Femur (tissue), 1 donor: ENCODE measurements at regions not wholly inside any gene's neighbourhood (a gene's known extent, or its start where the extent isn't known, plus 50 kb on each side); places are given as distances from the start of the nearest gene placed in this dataset.
"Not testable (repeated sequence)": the region's sequence is repeated elsewhere in the genome, so short reads cannot be mapped to it uniquely, and the experiment has no call there.

ENCODE experiments used
- DNase-seq: peaks from one replicate; pipeline ENCODE4 v3.0.0-alpha.2; 2017

- no peak for DNase-seq
Observed at GRCh38 chr3:101950985-101951733, 101.8 kb downstream of the NFKBIZ start.

DNA sequence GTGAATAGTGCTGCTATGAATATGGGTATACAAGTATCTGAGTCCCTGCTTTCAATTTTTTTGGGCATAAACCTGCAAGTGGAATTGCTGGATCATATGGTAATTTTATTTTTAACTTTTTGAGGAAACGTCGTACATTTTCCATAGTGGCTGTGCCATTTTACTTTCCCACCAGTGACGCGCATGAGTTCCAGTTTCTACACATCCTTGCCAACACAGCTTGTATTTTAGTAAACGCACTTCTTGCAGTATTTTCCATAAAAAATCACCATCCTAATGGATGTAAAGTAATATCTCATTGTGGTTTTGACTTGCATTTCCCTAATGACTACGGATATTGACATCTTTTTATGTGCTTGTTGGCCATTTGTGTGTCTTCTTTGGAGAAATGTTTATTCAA is 105.0 kb downstream of the NFKBIZ start:
- peak; percentile 39 for DNase-seq

GRCh38 chr3:101954936-101955335 is 105.6 kb downstream of the NFKBIZ start:
- DNase-seq, result no peak

- DNase-seq, result no peak
Observed at GRCh38 chr3:101962055-101962454, 112.7 kb downstream of the NFKBIZ start.

DNA sequence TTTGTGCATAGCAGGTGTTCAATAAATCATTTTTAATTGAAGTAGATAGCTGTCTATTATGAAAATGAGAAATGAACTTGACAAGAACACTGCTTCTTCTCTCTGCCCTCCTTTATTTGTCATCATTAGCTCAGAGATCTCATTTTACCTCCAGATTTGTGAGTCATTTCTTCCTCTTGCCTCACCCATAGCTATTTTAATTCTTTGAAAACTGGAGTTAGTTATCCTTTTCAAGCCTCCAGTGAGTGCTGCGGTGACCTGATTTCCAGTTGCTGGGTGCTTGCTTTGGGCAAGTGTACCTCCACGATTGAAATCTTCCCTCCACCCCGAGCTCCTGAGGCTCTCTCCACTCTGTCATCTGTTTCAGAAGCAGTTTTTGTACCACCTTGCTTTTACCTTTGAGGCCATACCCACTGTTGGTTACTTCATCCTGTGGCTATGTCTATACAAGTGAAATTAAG is 114.6 kb downstream of the NFKBIZ start:
- DNase-seq, result no peak

DNA sequence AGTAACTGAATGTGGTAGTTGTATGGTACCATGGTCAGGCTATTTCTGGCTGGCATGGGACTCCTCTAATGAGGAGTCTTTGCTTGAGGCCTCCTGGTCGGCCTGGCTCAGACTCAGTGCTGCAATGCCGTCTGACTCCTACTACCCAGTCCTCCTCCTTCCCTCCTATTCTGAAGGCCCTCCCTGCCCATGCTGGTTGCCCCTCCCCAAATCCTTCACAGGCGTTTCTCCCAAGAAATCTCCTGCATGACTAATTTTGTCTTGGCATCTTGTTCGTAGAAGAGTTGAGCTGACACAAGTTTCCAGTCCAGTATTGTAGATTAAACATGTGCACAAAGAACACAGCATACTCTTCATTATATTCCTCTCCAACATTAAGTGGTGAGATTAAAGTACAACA is 115.5 kb downstream of the NFKBIZ start:
- no peak for DNase-seq

GRCh38 chr3:101966226-101966625 is 116.9 kb downstream of the NFKBIZ start:
- no peak for DNase-seq

DNA sequence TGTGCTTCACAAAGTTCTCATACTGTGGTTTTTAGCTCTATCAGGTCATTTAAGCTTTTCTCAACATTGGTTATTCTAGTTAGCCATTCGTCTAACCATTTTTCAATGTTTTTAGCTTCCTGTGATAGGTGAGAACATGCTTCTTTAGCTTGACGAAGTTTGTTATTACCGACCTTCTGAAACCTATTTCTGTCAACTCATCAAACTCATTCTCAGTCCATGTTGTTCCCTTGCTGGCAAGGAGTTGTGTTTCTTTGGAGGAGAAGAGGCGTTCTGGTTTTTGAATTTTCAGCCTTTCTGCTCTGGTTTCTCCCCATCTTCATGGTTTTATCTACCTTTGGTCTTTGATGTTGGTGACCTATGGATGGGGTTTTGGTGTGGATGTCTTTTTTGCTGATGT is 120.9 kb downstream of the NFKBIZ start:
- no peak for DNase-seq

DNA sequence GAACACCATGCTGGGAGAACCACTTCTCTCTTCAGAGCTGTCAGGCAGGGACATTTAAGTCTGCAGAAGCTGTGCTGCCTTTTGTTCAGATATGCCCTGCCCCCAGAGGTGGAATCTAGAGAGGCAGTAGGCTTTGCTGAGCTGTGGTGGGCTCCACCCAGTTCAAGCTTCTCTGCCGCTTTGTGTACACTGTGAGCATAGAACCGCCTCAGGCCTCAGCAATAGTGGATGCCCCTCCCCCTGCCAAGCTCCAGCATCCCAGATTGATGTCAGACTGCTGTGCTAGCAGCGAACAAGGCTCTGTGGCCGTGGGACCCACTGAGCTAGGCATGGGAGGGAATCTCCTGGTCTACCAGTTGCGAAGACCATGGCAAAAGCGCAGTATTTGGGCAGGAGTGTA is 121.6 kb downstream of the NFKBIZ start:
- no peak for DNase-seq

GRCh38 chr3:101972430-101973162 is 123.3 kb downstream of the NFKBIZ start:
- DNase-seq, result no peak

DNA sequence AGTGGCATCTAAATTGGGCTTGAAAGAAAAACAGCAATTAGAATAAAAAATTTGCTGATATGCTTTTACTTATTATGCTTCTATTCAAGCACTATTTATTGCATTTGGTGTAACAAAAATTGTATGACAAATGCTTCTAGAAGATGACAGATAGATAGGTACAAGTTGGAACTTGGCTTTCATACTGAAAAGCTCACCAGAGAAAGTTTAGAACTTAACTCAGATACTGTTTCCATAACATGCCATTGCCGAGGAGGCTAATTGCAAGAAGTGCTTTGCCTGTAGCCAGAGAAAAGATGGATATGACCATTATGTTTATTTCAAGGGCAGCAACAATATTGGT is 123.8 kb downstream of the NFKBIZ start:
- DNase-seq, result no peak

DNA sequence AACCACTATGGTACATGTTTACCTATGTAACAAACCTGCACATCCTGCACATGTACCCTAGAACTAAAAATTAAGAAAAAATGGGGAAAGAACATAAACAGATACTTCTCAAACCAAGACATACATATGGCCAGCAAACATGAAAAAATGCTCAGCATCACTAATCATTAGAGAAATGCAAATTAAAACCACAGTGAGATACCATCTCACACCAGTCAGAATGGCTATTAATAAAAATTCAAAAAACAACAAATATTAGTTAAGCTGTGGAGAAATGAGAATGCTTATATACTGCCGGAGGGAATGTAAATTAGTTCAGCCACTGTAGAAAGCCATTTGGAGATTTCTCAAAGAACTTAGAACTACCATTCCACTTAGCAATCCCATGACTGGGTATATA is 126.1 kb downstream of the NFKBIZ start:
- not testable (repeated sequence) for DNase-seq

DNA sequence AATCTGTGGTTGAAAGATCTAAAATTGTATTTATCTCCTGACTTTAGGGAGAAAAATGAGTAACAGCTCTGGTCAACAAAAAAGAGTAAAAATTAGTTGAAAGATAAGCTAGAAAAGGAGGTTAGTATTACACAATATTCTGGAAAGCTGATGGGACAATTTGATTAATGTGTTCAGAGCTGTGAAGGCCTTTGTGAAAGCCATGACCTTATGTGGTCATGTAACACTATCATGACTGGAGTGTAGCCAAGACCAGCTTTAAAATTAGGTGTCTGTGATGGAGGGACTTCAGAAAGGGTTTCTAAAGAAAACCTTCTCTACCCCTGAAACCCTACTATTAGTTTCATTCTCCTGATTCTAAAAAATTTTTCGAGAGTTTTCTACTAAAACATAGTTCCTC is 127.2 kb downstream of the NFKBIZ start:
- DNase-seq, result no peak

GRCh38 chr3:101978348-101978747 is 129.0 kb downstream of the NFKBIZ start:
- DNase-seq, result no peak

DNA sequence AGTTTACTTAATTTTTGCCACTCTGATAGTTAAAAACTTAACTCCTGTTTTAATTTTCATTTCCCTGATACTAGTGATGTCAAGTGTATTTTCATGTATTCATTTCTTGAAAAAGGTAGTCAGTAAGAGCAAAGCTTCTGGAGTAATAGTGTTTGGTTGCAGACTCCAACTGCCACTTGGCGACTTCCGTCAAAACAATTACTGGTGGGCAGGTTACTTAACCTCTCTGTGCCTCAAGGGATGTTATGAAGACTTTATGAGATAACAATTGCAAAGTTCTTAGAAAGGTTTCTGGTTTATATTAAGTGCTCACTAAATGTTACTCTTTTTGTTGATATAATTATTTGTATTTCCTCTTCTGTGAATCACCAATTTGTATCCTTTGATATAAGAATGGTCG is 129.7 kb downstream of the NFKBIZ start:
- no peak for DNase-seq

DNA sequence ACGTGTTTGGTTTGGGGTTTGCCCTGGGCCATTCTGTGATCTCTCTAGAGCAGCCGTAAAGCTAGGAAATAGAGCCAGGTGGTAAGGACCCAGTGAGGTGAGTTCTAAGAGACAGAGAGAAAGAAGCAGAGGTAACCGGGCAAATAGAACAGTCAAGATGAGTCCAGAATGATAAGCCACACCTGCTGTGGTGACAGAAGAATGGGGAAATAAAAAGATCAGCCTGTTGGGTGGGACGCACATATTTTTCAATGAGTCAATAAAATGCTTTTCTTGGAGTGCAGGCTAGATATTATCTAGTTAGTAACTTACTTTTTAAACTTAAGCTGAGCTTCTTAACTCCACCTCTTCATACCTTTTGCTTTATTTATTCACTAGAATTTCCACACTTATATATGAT is 135.0 kb downstream of the NFKBIZ start:
- DNase-seq, result no peak

- no peak for DNase-seq
Observed at GRCh38 chr3:101988596-101988995, 139.3 kb downstream of the NFKBIZ start.

DNA sequence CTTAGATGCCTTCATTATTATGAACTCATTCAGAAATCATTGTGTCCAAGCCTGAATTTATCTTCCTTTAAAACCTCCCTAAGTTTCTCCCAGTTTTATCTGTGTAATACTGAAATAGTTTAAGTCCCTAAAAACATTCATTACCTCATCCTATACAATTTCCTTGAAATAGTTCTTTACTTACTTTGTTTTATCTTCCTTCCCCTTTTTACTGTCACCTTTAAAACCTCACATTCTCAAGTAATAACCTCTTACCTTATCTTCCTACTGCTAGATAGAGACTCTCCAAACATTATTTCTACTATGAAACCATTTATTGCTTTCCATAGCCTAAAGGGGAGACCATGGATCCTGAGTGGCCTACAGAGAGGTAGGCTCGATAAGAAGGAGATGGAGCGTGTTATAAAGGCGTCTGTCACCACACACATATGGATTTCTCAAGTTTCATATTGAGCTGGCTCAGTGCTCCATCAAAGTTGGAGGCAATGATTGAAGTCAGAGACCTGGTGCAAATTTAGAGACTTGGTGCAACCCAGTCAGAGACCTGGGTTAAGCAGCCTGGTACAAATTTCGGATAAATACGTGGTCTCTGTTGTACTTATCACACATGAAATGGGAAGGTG is 140.4 kb downstream of the NFKBIZ start:
- DNase-seq, result no peak

DNA sequence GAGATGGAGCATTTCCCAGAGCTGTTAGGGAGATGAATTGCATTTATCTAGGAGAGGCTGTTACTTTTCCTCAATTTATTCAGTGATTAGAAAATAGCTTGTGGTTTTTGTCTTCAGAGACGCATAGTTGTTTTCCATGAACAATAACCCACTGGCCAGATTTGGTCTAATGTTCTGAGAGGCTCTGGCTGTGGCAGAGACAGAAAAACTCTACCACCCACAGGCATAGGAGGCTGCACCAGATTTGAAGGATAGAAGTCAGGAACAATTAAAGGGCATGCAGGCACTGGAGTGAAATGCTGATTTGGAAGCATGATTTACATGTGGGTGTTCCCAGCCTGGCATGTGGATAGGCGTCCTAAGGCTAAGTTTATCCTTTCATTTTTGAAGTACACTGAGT is 143.5 kb downstream of the NFKBIZ start:
- no peak for DNase-seq

GRCh38 chr3:101994386-101994785 is 145.1 kb downstream of the NFKBIZ start:
- DNase-seq, result no peak

DNA sequence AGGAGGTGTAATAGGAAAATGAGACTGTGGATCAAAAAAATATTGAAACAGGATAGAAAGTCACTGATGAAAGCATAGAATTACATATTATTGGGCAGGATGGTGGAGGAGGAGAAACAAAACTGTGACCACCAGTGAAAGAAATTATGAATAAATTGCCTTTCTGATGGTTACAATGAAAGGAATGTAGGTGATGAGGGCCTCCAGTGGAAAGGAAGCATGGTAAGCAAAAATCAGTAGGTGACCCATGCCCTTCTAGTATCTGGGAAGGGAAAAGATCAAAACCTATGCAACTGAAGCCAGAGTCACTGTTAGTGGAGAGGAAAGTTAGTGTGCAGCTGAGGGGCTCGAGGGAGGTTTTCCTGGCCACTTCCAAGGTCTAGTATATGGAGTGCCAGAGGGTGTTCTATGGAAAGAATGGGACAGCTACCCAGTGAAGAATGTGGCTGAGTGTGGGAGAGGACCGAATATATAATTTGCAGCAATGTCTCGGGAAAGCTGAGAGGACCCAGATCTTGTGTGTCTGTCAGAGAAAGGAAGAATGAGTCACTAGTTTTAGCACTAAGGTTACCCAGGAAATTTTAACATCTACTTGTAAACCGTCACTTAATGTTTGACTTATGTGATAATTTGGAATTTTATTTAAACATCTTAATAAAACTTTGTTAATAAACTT is 146.2 kb downstream of the NFKBIZ start:
- DNase-seq, result no peak

DNA sequence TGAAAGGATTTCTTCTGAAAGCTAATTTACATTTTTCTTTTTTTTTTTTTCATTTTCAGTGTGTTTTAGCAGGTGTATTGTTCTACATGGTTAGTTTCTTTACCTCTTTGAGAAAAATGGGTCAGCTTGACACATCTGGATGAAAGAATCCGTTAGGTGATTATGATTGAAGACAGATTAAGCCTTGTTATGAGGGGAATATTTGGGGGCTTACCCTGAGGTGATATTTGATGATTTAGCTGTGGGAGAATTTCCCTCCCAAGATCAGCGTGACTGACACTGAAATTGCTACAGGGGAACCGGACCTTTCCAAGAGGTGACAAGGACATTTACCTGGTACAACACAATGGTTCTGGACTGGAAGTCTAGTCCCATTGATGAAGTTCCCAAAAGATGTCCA is 147.5 kb downstream of the NFKBIZ start:
- DNase-seq, result no peak

GRCh38 chr3:101998256-101998926 is 149.1 kb downstream of the NFKBIZ start:
- peak; percentile 35 for DNase-seq
